Hepatocyte (in vitro differentiated cells): ENCODE measurements at regions not wholly inside any gene's neighbourhood (a gene's known extent, or its start where the extent isn't known, plus 50 kb on each side); places are given as distances from the start of the nearest gene placed in this dataset.

Source experiments
- DNase-seq: peaks from one replicate; pipeline ENCODE4 v3.0.0-alpha.2; 2016; ENCODE audit warnings: low spot score
- H2AFZ ChIP-seq: fragments of 200-600 bp; sonication (generic); 2 replicates; pipeline ENCODE4 v1.6.0; 2016; ENCODE audit warnings: antibody characterized with exemption, mild to moderate bottlenecking
- H3K27ac ChIP-seq: fragments of 200-600 bp; sonication (generic); 2 replicates; pipeline ENCODE4 v1.5.1; 2016; ENCODE audit warnings: mild to moderate bottlenecking
- H3K27me3 ChIP-seq: fragments of 200-600 bp; sonication (generic); 2 replicates; pipeline ENCODE4 v1.6.1; 2016
- H3K36me3 ChIP-seq: fragments of 200-600 bp; sonication (generic); replicated peaks from 2 replicates; pipeline ENCODE4 v1.5.1; 2016; ENCODE audit warnings: low read depth; ENCODE audit not compliant: insufficient read depth
- H3K4me1 ChIP-seq: fragments of 200-600 bp; sonication (generic); 2 replicates; pipeline ENCODE4 v1.5.1; 2016; ENCODE audit warnings: mild to moderate bottlenecking, moderate library complexity; ENCODE audit not compliant: insufficient read depth
- H3K4me2 ChIP-seq: fragments of 200-600 bp; sonication (generic); 2 replicates; pipeline ENCODE4 v1.6.0; 2016
- H3K4me3 ChIP-seq: fragments of 200-600 bp; sonication (generic); 2 replicates; pipeline ENCODE4 v1.5.1; 2016; ENCODE audit warnings: mild to moderate bottlenecking
- H3K79me2 ChIP-seq: fragments of 200-600 bp; sonication (generic); 2 replicates; pipeline ENCODE4 v1.6.0; 2017; ENCODE audit warnings: mild to moderate bottlenecking
- H3K9me2 ChIP-seq: fragments of 200-600 bp; sonication (generic); replicated peaks from 2 replicates; pipeline ENCODE4 v1.6.0; 2017; ENCODE audit warnings: mild to moderate bottlenecking; ENCODE audit not compliant: insufficient read depth
- H3K9me3 ChIP-seq: fragments of 200-600 bp; sonication (generic); 2 replicates; pipeline ENCODE4 v1.5.1; 2016; ENCODE audit warnings: low read depth, mild to moderate bottlenecking
- H4K20me1 ChIP-seq: fragments of 200-600 bp; sonication (generic); 2 replicates; pipeline ENCODE4 v1.6.0; 2016; ENCODE audit warnings: mild to moderate bottlenecking; ENCODE audit not compliant: insufficient read depth, poor library complexity, severe bottlenecking
- EZH2 ChIP-seq: fragments of 200-600 bp; sonication (generic); IDR thresholded peaks from 2 replicates; pipeline ENCODE4 v1.6.1; 2016; ENCODE audit warnings: antibody characterized with exemption, mild to moderate bottlenecking, borderline replicate concordance
- EZH2phosphoT487 ChIP-seq: fragments of 200-600 bp; sonication (generic); IDR thresholded peaks from one replicate; pipeline ENCODE4 v1.6.1; 2018; ENCODE audit warnings: antibody characterized with exemption, mild to moderate bottlenecking, low read depth, moderate library complexity; ENCODE audit not compliant: unreplicated experiment, severe bottlenecking
- WGBS: methylation state at CpG from one replicate; pipeline ENCODE4 v1.1.6; 2016; ENCODE audit warnings: low lambda C conversion rate; ENCODE audit errors: missing lambda C conversion rate; 5-methylcytosine and 5-hydroxymethylcytosine counted together
- TF ChIP-seq, protein P1 (sequence below): fragments of 200-600 bp; sonication (generic); IDR thresholded peaks from 2 replicates; pipeline ENCODE4 v1.5.1; 2016; ENCODE audit warnings: antibody characterized with exemption, mild to moderate bottlenecking; ENCODE audit not compliant: poor library complexity

DNA sequence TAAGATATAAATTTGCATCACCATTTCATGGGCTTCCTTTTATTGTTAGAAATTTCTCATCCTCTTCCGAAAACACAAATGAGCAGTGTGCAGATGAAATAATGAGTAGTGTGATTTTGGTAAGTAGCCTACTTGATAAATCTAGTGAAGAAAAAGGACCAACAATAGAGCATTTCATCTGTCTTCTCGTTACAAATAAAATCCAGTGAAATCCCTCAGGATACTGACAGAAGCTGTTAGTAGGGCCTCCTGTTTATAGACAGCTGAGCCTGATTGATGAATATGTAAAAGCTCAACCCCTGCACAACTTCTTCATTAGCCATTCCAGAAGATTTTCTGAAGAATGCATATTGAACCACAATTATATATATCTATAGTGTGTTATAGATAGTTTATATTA is 363.7 kb upstream of the EPHA6 start:
- Histone ChIP-seq H4K20me1 (no peaks in the 10 kb centered on the region), H3K4me2 (no peak overlapping the region), H3K4me3 (no peak overlapping the region), H3K4me1 (peaks cover 8% of the 10 kb centered on the region), H3K79me2 (no peaks in the 10 kb centered on the region), H3K36me3 (no peaks in the 10 kb centered on the region), H3K27ac (peak overlapping the region; percentile 60), H3K9me2 (no peaks in the 10 kb centered on the region), H2AFZ (no peak overlapping the region), H3K27me3 (no peaks in the 10 kb centered on the region), H3K9me3 (no peaks in the 10 kb centered on the region)
- TF ChIP-seq EZH2 (no peak), EZH2phosphoT487 (no peak)
- TF ChIP-seq, protein P1, sequence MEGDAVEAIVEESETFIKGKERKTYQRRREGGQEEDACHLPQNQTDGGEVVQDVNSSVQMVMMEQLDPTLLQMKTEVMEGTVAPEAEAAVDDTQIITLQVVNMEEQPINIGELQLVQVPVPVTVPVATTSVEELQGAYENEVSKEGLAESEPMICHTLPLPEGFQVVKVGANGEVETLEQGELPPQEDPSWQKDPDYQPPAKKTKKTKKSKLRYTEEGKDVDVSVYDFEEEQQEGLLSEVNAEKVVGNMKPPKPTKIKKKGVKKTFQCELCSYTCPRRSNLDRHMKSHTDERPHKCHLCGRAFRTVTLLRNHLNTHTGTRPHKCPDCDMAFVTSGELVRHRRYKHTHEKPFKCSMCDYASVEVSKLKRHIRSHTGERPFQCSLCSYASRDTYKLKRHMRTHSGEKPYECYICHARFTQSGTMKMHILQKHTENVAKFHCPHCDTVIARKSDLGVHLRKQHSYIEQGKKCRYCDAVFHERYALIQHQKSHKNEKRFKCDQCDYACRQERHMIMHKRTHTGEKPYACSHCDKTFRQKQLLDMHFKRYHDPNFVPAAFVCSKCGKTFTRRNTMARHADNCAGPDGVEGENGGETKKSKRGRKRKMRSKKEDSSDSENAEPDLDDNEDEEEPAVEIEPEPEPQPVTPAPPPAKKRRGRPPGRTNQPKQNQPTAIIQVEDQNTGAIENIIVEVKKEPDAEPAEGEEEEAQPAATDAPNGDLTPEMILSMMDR, result no peak
- DNase-seq, result no peak
- 88% methylated on average over 2 of the region's 2 CpGs for WGBS

DNA sequence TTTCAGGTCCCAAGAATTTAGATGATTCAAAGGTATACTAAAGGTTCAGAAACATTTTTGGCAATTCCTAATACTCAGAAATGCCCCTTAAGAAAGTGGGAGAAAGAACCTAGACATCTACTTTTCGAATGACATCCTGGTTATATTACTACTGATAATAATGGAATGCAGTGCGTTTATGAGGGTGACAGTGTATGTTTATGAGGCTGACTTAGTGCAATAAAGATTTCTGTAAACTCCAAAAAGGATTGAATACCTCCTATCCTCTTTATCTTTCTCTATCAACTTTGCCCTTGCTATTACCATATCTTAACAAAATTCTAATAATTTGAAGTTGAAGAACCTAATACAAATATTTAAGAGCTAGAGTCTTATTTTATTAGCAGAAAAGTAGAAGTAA is 348.9 kb upstream of the EPHA6 start:
- H3K36me3 ChIP-seq, result no peaks in the 10 kb centered on the region
- H3K9me2 ChIP-seq, result no peaks in the 10 kb centered on the region
- no peaks in the 10 kb centered on the region for H3K27me3 ChIP-seq
- no peak for TF ChIP-seq EZH2phosphoT487
- no peak for DNase-seq
- H3K79me2 ChIP-seq, result no peaks in the 10 kb centered on the region
- H3K9me3 ChIP-seq, result no peaks in the 10 kb centered on the region
- H3K27ac ChIP-seq, result no peak overlapping the region
- H3K4me3 ChIP-seq, result no peak overlapping the region
- H3K4me2 ChIP-seq, result no peak overlapping the region
- 21% methylated on average over 2 of the region's 2 CpGs for WGBS
- H2AFZ ChIP-seq, result no peak overlapping the region
- H3K4me1 ChIP-seq, result no peaks in the 10 kb centered on the region
- H4K20me1 ChIP-seq, result no peaks in the 10 kb centered on the region

DNA sequence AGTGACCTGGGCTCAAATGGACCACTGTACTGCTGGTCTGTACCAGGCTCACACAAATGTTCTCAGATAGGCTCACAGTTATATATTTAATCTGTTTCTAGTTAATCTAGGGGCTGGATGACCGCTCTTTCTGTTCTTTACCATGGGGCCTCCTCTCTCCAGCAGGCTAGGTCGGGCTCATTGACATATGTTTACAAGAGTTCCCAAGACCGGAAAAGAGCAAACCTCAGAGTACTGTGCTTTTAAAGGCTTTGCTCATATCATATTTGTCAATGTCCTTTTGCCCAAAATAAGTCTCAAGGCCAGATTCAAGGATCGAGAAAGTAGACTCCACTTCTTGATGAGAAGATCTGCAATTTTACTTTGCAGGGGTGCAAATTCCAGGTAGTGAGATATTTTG is 348.0 kb upstream of the EPHA6 start:
- no peak for TF ChIP-seq EZH2phosphoT487
- no peak for TF ChIP-seq EZH2
- TF ChIP-seq, protein P1, result no peak
- Histone ChIP-seq H3K27ac (no peak overlapping the region), H3K9me3 (no peaks in the 10 kb centered on the region), H3K4me1 (no peaks in the 10 kb centered on the region), H3K27me3 (no peaks in the 10 kb centered on the region), H3K4me2 (peak overlapping the region; percentile 31), H3K79me2 (no peaks in the 10 kb centered on the region), H3K9me2 (no peaks in the 10 kb centered on the region), H3K36me3 (no peaks in the 10 kb centered on the region), H2AFZ (no peak overlapping the region), H3K4me3 (no peak overlapping the region), H4K20me1 (no peaks in the 10 kb centered on the region)
- DNase-seq, result no peak
- 38% methylated on average over 4 of the region's 4 CpGs for WGBS

DNA sequence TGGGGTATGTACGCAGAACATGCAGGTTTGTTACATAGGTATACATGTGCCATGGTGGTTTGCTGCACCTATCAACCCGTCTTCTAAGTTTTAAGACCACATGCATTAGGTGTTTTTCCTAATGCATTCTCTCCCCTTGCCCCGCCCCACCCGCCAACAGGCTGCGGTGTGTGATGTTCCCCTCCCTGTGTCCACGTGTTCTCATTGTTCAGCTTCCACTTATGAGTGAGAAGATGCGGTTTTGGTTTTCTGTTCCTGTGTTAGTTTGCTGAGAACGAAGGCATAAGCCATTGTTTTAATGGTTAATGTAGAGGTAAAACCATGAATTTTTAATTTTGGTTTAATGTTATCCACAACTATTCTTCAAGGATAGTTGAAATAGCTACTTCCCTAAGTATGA is 346.8 kb upstream of the EPHA6 start:
- Histone ChIP-seq H3K36me3 (no peaks in the 10 kb centered on the region), H3K9me2 (no peaks in the 10 kb centered on the region), H3K4me2 (no peak overlapping the region), H4K20me1 (no peaks in the 10 kb centered on the region), H3K4me3 (no peak overlapping the region), H3K27me3 (no peaks in the 10 kb centered on the region), H3K27ac (no peak overlapping the region), H3K9me3 (no peaks in the 10 kb centered on the region), H2AFZ (no peak overlapping the region), H3K79me2 (no peaks in the 10 kb centered on the region), H3K4me1 (no peaks in the 10 kb centered on the region)
- WGBS, result 96% methylated on average over 8 of the region's 8 CpGs
- TF ChIP-seq EZH2 (no peak), EZH2phosphoT487 (no peak)
- TF ChIP-seq, protein P1, result no peak
- no peak for DNase-seq
